ENCODE measurements at regions not wholly inside any gene's neighbourhood (a gene's known extent, or its start where the extent isn't known, plus 50 kb on each side); places are given as distances from the start of the nearest gene placed in this dataset.

- Histone ChIP-seq H3K4me1 (ENCODE audit: control insufficient read depth, insufficient read depth, low read length) (no peaks in the 10 kb centered on the region), H3K9ac (ENCODE audit: low read depth, low read length) (no peak overlapping the region), H3K27ac (ENCODE audit: insufficient read depth, low read length) (no peak overlapping the region), H3K4me3 (ENCODE audit: insufficient read depth, low read depth, low read length) (no peak overlapping the region), H3K9me3 (ENCODE audit: control insufficient read depth, insufficient read depth, low read length) (no peaks in the 10 kb centered on the region), H3K56ac (ENCODE audit: extremely low read depth, insufficient read depth, low read length) (no peak overlapping the region), H4K20me1 (ENCODE audit: insufficient read depth, low read length) (no peaks in the 10 kb centered on the region), H3K14ac (replicated peaks; ENCODE audit: low read depth, low read length) (no peak overlapping the region), H4K91ac (ENCODE audit: insufficient read depth, low read depth, low read length) (no peak overlapping the region), H2AK9ac (replicated peaks; ENCODE audit: low read depth, low read length, poor library complexity) (no peak overlapping the region), H3K23ac (ENCODE audit: low read depth, low read length) (no peak overlapping the region), H2BK20ac (ENCODE audit: low read depth, low read length) (no peak overlapping the region), H3K27me3 (ENCODE audit: control insufficient read depth, insufficient read depth, low read length) (peaks cover 8% of the 10 kb centered on the region), H3K4ac (ENCODE audit: low read depth, low read length) (no peak overlapping the region), H4K5ac (ENCODE audit: low read depth, low read length) (no peak overlapping the region), H3K18ac (ENCODE audit: low read depth, low read length) (no peak overlapping the region), H2AFZ (replicated peaks; ENCODE audit: low read length, poor library complexity) (no peak overlapping the region), H2BK5ac (ENCODE audit: low read depth, low read length, poor library complexity, severe bottlenecking) (no peak overlapping the region), H3K36me3 (ENCODE audit: control insufficient read depth, insufficient read depth, low read length) (no peaks in the 10 kb centered on the region), H3K9me1 (ENCODE audit: insufficient read depth, low read length) (no peaks in the 10 kb centered on the region), H3K79me1 (ENCODE audit: low read depth in 1 of 2, low read length in 2 of 2) (no peaks in the 10 kb centered on the region), H2AK5ac (ENCODE audit: low read depth, low read length) (no peak overlapping the region), H4K8ac (ENCODE audit: low read depth in 2 of 2, low read length in 2 of 2) (no peak overlapping the region), H2BK120ac (ENCODE audit: low read depth, low read length) (no peak overlapping the region), H3K4me2 (ENCODE audit: low read depth, low read length) (no peak overlapping the region), H2BK15ac (ENCODE audit: low read depth, low read length) (no peak overlapping the region)
- TF ChIP-seq MXI1 (IDR thresholded peaks at IDR 0.05; ENCODE audit: borderline replicate concordance, low read depth, low read length) (no peak), NFE2L2 (IDR thresholded peaks at IDR 0.05; ENCODE audit: low read depth, low read length) (no peak), BHLHE40 (IDR thresholded peaks at IDR 0.05; ENCODE audit: low read depth, low read length) (no peak), FOS (IDR thresholded peaks at IDR 0.05; ENCODE audit: low read depth, low read length) (no peak), CHD1 (IDR thresholded peaks at IDR 0.05; ENCODE audit: low read depth, low read length) (no peak), RFX5 (IDR thresholded peaks at IDR 0.05; ENCODE audit: low read depth, low read length) (no peak), USF2 (IDR thresholded peaks at IDR 0.05; ENCODE audit: low read depth, low read length) (no peak), SMC3 (IDR thresholded peaks at IDR 0.05; ENCODE audit: low read depth, low read length) (no peak)
- TF ChIP-seq, protein P1, sequence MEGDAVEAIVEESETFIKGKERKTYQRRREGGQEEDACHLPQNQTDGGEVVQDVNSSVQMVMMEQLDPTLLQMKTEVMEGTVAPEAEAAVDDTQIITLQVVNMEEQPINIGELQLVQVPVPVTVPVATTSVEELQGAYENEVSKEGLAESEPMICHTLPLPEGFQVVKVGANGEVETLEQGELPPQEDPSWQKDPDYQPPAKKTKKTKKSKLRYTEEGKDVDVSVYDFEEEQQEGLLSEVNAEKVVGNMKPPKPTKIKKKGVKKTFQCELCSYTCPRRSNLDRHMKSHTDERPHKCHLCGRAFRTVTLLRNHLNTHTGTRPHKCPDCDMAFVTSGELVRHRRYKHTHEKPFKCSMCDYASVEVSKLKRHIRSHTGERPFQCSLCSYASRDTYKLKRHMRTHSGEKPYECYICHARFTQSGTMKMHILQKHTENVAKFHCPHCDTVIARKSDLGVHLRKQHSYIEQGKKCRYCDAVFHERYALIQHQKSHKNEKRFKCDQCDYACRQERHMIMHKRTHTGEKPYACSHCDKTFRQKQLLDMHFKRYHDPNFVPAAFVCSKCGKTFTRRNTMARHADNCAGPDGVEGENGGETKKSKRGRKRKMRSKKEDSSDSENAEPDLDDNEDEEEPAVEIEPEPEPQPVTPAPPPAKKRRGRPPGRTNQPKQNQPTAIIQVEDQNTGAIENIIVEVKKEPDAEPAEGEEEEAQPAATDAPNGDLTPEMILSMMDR (conservative IDR thresholded peaks at IDR 0.05; ENCODE audit: low read depth, low read length) = no peak
- WGBS, 2 experiments (ENCODE audit: extremely low coverage in 2 of 2, insufficient read length in 1 of 2) = 80% methylated on average over 1 of the region's 2 CpGs; no CpG with 5 or more reads in 1 of the 2 experiments
- ATAC-seq (ENCODE audit: low read depth) (no peak), DNase-seq (no peak)
- in situ Hi-C loops (cut with MboI; ENCODE audit: low sequenced_read_pairs) (no loop called here), dilution Hi-C loops (cut with HindIII; ENCODE audit: low sequenced_read_pairs, unreplicated experiment) (no loop called here), intact Hi-C loops (cut with micrococcal nuclease) (no loop called here)
- ChIA-PET CTCF (no interaction called here), POLR2A (ENCODE audit: unreplicated experiment) (no interaction called here)
- BruUV-seq (replicated peaks) = no TSS peak
These were observed 172.8 kb upstream of the CACNA1E start for GRCh38 chr1:181310560-181310959.

Data from IMR-90 (cell line).